Activated CD8-positive, alpha-beta memory T cell treated with anti-CD3 and anti-CD28 coated beads, Interleukin-2, amount 10 ng/mL, durations not matched to agents 7 days and 5 days (primary cell): ENCODE measurements at regions not wholly inside any gene's neighbourhood (a gene's known extent, or its start where the extent isn't known, plus 50 kb on each side); places are given as distances from the start of the nearest gene placed in this dataset.

Source experiments
- ATAC-seq: fragments of 150-1000 bp; cut with Tn5 transposase; one replicate; pipeline ENCODE4 v1.10.0; 2021; ENCODE audit warnings: moderate library complexity
- CTCF ChIA-PET: fragments of 350-600 bp; sonication (Branson Sonifier 250); formaldehyde crosslinking; loops from one replicate; lab custom pipeline; 2021; ENCODE audit warnings: antibody characterized with exemption; lab: Charles Lee
- DNase-seq: peaks from one replicate; pipeline ENCODE4 v3.0.0-alpha.2; 2020
- H3K27ac Mint-ChIP-seq: one replicate; pipeline ENCODE4 v1.8.0; 2021; ENCODE audit warnings: mild to moderate bottlenecking, mixed read lengths
- H3K27me3 Mint-ChIP-seq: one replicate; pipeline ENCODE4 v1.8.0; 2021; ENCODE audit warnings: mixed read lengths
- H3K36me3 Mint-ChIP-seq: one replicate; pipeline ENCODE4 v1.8.0; 2021; ENCODE audit warnings: mild to moderate bottlenecking, mixed read lengths
- H3K4me1 Mint-ChIP-seq: one replicate; pipeline ENCODE4 v1.8.0; 2021; ENCODE audit warnings: mixed read lengths
- H3K4me3 Mint-ChIP-seq: one replicate; pipeline ENCODE4 v1.8.0; 2021; ENCODE audit warnings: mild to moderate bottlenecking, moderate library complexity, mixed read lengths
- H3K9me3 Mint-ChIP-seq: one replicate; pipeline ENCODE4 v1.8.0; 2022; ENCODE audit warnings: low read depth, mixed read lengths

- Mint-ChIP-seq H3K27me3 (no peaks in the 10 kb centered on the region), H3K9me3 (peaks cover 2% of the 10 kb centered on the region), H3K4me3 (no peak overlapping the region), H3K36me3 (no peaks in the 10 kb centered on the region), H3K4me1 (no peaks in the 10 kb centered on the region), H3K27ac (no peak overlapping the region)
- DNase-seq (no peak), ATAC-seq (no peak)
- CTCF ChIA-PET: no interaction called here
Observed at GRCh38 chr18:78362198-78362597, 617.4 kb upstream of the SALL3 start.

GRCh38 chr18:78363556-78364387 is 615.8 kb upstream of the SALL3 start:
- DNase-seq (no peak), ATAC-seq (no peak)
- no peaks in the 10 kb centered on the region for H3K4me1 Mint-ChIP-seq
- H3K27me3 Mint-ChIP-seq: no peaks in the 10 kb centered on the region
- no peaks in the 10 kb centered on the region for H3K9me3 Mint-ChIP-seq
- H3K36me3 Mint-ChIP-seq: no peaks in the 10 kb centered on the region
- CTCF ChIA-PET: no interaction called here
- no peak overlapping the region for H3K27ac Mint-ChIP-seq
- no peak overlapping the region for H3K4me3 Mint-ChIP-seq

GRCh38 chr18:78364388-78364960 is 615.1 kb upstream of the SALL3 start:
- H3K4me3 Mint-ChIP-seq: no peak overlapping the region
- H3K4me1 Mint-ChIP-seq: no peaks in the 10 kb centered on the region
- no peaks in the 10 kb centered on the region for H3K9me3 Mint-ChIP-seq
- no peak for ATAC-seq
- CTCF ChIA-PET: no interaction called here
- no peak for DNase-seq
- H3K27me3 Mint-ChIP-seq: no peaks in the 10 kb centered on the region
- no peaks in the 10 kb centered on the region for H3K36me3 Mint-ChIP-seq
- H3K27ac Mint-ChIP-seq: no peak overlapping the region

GRCh38 chr18:78367996-78368395 is 611.6 kb upstream of the SALL3 start:
- Mint-ChIP-seq H3K36me3 (no peaks in the 10 kb centered on the region), H3K4me1 (no peaks in the 10 kb centered on the region), H3K27me3 (no peaks in the 10 kb centered on the region), H3K9me3 (no peaks in the 10 kb centered on the region), H3K27ac (no peak overlapping the region), H3K4me3 (no peak overlapping the region)
- no peak for DNase-seq
- no peak for ATAC-seq
- CTCF ChIA-PET: no interaction called here

GRCh38 chr18:78368726-78369125 is 610.9 kb upstream of the SALL3 start:
- Mint-ChIP-seq H3K36me3 (no peaks in the 10 kb centered on the region), H3K4me3 (no peak overlapping the region), H3K4me1 (no peaks in the 10 kb centered on the region), H3K27ac (no peak overlapping the region), H3K9me3 (no peaks in the 10 kb centered on the region), H3K27me3 (no peaks in the 10 kb centered on the region)
- ATAC-seq (no peak), DNase-seq (no peak)
- CTCF ChIA-PET: no interaction called here

- no peak overlapping the region for H3K27ac Mint-ChIP-seq
Observed at GRCh38 chr18:78376046-78376445, 603.6 kb upstream of the SALL3 start.

GRCh38 chr18:78378403-78378802 is 601.2 kb upstream of the SALL3 start:
- no peak overlapping the region for H3K27ac Mint-ChIP-seq
- H3K27me3 Mint-ChIP-seq: no peaks in the 10 kb centered on the region
- DNase-seq: no peak
- H3K36me3 Mint-ChIP-seq: no peaks in the 10 kb centered on the region
- ATAC-seq: no peak
- H3K9me3 Mint-ChIP-seq: peaks cover 2% of the 10 kb centered on the region
- CTCF ChIA-PET: no interaction called here
- H3K4me1 Mint-ChIP-seq: no peaks in the 10 kb centered on the region
- H3K4me3 Mint-ChIP-seq: no peak overlapping the region

More at GRCh38 chr18:78376046-78376445, 603.6 kb upstream of the SALL3 start:
- DNase-seq (no peak), ATAC-seq (no peak)
- H3K4me3 Mint-ChIP-seq: no peak overlapping the region
- CTCF ChIA-PET: no interaction called here
- H3K27me3 Mint-ChIP-seq: no peaks in the 10 kb centered on the region
- H3K36me3 Mint-ChIP-seq: no peaks in the 10 kb centered on the region
- H3K4me1 Mint-ChIP-seq: no peaks in the 10 kb centered on the region
- H3K9me3 Mint-ChIP-seq: peaks cover 2% of the 10 kb centered on the region

GRCh38 chr18:78378983-78379382 is 600.6 kb upstream of the SALL3 start:
- Mint-ChIP-seq H3K4me3 (no peak overlapping the region), H3K27me3 (no peaks in the 10 kb centered on the region), H3K36me3 (no peaks in the 10 kb centered on the region), H3K27ac (no peak overlapping the region), H3K9me3 (peaks cover 2% of the 10 kb centered on the region), H3K4me1 (no peaks in the 10 kb centered on the region)
- ATAC-seq: no peak
- no peak for DNase-seq
- CTCF ChIA-PET: no interaction called here

GRCh38 chr18:78390348-78390951 is 589.2 kb upstream of the SALL3 start:
- ATAC-seq: no peak
- CTCF ChIA-PET: no interaction called here
- Mint-ChIP-seq H3K9me3 (peaks cover 9% of the 10 kb centered on the region), H3K27ac (no peak overlapping the region), H3K4me3 (no peak overlapping the region), H3K4me1 (no peaks in the 10 kb centered on the region), H3K36me3 (no peaks in the 10 kb centered on the region), H3K27me3 (no peaks in the 10 kb centered on the region)
- no peak for DNase-seq

GRCh38 chr18:78390952-78391348 is 588.7 kb upstream of the SALL3 start:
- ATAC-seq (no peak), DNase-seq (no peak)
- no peak overlapping the region for H3K4me3 Mint-ChIP-seq
- no peaks in the 10 kb centered on the region for H3K4me1 Mint-ChIP-seq
- H3K27me3 Mint-ChIP-seq: no peaks in the 10 kb centered on the region
- no peaks in the 10 kb centered on the region for H3K36me3 Mint-ChIP-seq
- no peak overlapping the region for H3K27ac Mint-ChIP-seq
- CTCF ChIA-PET: no interaction called here
- H3K9me3 Mint-ChIP-seq: peaks cover 9% of the 10 kb centered on the region

- no peak for ATAC-seq
- Mint-ChIP-seq H3K4me1 (no peaks in the 10 kb centered on the region), H3K4me3 (no peak overlapping the region)
Observed at GRCh38 chr18:78393086-78393862, 586.3 kb upstream of the SALL3 start.

GRCh38 chr18:78396077-78396476 is 583.5 kb upstream of the SALL3 start:
- no peak for ATAC-seq
- no peaks in the 10 kb centered on the region for H3K4me1 Mint-ChIP-seq
- DNase-seq: no peak
- no peak overlapping the region for H3K4me3 Mint-ChIP-seq
- H3K9me3 Mint-ChIP-seq: no peaks in the 10 kb centered on the region
- H3K27ac Mint-ChIP-seq: no peak overlapping the region
- H3K27me3 Mint-ChIP-seq: no peaks in the 10 kb centered on the region
- CTCF ChIA-PET: no interaction called here
- H3K36me3 Mint-ChIP-seq: no peaks in the 10 kb centered on the region

More at GRCh38 chr18:78393086-78393862, 586.3 kb upstream of the SALL3 start:
- CTCF ChIA-PET: no interaction called here
- peaks cover 9% of the 10 kb centered on the region for H3K9me3 Mint-ChIP-seq
- no peaks in the 10 kb centered on the region for H3K36me3 Mint-ChIP-seq
- DNase-seq: no peak
- H3K27ac Mint-ChIP-seq: no peak overlapping the region
- H3K27me3 Mint-ChIP-seq: no peaks in the 10 kb centered on the region

GRCh38 chr18:78396756-78397155 is 582.9 kb upstream of the SALL3 start:
- Mint-ChIP-seq H3K36me3 (no peaks in the 10 kb centered on the region), H3K9me3 (no peaks in the 10 kb centered on the region), H3K4me3 (no peak overlapping the region), H3K27ac (no peak overlapping the region), H3K27me3 (no peaks in the 10 kb centered on the region), H3K4me1 (no peaks in the 10 kb centered on the region)
- DNase-seq: no peak
- CTCF ChIA-PET: no interaction called here
- ATAC-seq: no peak
